ENCODE measurements at regions not wholly inside any gene's neighbourhood (a gene's known extent, or its start where the extent isn't known, plus 50 kb on each side); places are given as distances from the start of the nearest gene placed in this dataset.

DNA sequence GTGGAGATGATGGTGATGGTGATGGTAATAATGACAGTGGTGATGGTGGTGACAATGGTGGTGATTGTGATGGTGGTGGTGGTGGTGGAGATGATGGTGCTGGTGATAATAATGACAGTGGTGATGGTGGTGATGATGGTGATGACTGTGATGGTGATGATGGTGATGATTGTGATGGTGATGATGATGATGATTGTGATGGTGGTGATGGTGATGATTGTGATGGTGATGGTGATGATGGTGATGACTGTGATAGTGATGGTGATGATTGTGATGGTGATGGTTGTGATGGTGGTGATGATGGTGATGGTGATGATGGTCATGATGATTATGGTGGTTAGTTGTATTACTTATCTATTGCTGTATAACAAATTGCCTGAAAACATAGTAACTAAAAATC is 108.9 kb upstream of the NKX1-1 start:
- H3K4me3 ChIP-seq, result no peak overlapping the region
- H3K27me3 ChIP-seq, result peaks cover 0 to 75% of the 10 kb centered on the region in 2 donors
- no peaks in the 10 kb centered on the region for H3K36me3 ChIP-seq
- intact Hi-C loops (cut with DNase I; ENCODE audit: low total_unique reads), result no loop called here
- H3K4me1 ChIP-seq, result peaks cover 0 to 11% (median 3%) of the 10 kb centered on the region in 4 donors
- H3K27ac ChIP-seq, result no peak overlapping the region
- DNase-seq, result no peak
- TF ChIP-seq CTCF (IDR thresholded peaks at IDR 0.05), result no peak
- H3K9me3 ChIP-seq, result no peaks in the 10 kb centered on the region

DNA sequence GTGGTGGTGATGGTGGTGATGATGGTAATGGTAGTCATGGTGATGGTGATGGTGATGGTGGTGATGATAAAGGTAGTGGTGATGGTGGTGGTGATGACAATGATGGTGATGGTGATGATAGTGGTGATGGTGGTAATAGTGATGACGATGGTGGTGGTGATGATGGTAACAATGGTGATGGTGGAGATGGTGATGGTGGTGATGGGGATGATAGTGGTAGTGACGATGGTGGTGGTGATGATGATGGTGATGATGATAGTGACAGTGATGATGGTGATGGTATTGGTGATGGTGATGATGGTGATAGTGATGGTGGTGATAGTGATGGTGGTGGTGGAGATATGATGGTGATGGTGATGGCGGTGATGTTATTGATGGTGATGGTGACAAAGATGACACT is 108.4 kb upstream of the NKX1-1 start:
- peaks cover 0 to 9% (median 3%) of the 10 kb centered on the region in 4 donors for H3K4me1 ChIP-seq
- intact Hi-C loops (cut with DNase I; ENCODE audit: low total_unique reads), result no loop called here
- H3K4me3 ChIP-seq, result no peak overlapping the region
- peaks cover 0 to 74% of the 10 kb centered on the region in 2 donors for H3K27me3 ChIP-seq
- H3K27ac ChIP-seq, result no peak overlapping the region
- no peaks in the 10 kb centered on the region for H3K36me3 ChIP-seq
- no peaks in the 10 kb centered on the region for H3K9me3 ChIP-seq
- TF ChIP-seq CTCF (IDR thresholded peaks at IDR 0.05), result no peak
- DNase-seq, result no peak

GRCh38 chr4:1513936-1514483 is 107.8 kb upstream of the NKX1-1 start:
- H3K4me3 ChIP-seq, result no peak overlapping the region
- no peak for DNase-seq
- H3K27ac ChIP-seq, result no peak overlapping the region
- H3K9me3 ChIP-seq, result no peaks in the 10 kb centered on the region
- intact Hi-C loops (cut with DNase I; ENCODE audit: low total_unique reads), result no loop called here
- H3K4me1 ChIP-seq, result peaks cover 0 to 9% (median 3%) of the 10 kb centered on the region in 4 donors
- peaks cover 0 to 74% of the 10 kb centered on the region in 2 donors for H3K27me3 ChIP-seq
- TF ChIP-seq CTCF (IDR thresholded peaks at IDR 0.05), result no peak
- no peaks in the 10 kb centered on the region for H3K36me3 ChIP-seq

DNA sequence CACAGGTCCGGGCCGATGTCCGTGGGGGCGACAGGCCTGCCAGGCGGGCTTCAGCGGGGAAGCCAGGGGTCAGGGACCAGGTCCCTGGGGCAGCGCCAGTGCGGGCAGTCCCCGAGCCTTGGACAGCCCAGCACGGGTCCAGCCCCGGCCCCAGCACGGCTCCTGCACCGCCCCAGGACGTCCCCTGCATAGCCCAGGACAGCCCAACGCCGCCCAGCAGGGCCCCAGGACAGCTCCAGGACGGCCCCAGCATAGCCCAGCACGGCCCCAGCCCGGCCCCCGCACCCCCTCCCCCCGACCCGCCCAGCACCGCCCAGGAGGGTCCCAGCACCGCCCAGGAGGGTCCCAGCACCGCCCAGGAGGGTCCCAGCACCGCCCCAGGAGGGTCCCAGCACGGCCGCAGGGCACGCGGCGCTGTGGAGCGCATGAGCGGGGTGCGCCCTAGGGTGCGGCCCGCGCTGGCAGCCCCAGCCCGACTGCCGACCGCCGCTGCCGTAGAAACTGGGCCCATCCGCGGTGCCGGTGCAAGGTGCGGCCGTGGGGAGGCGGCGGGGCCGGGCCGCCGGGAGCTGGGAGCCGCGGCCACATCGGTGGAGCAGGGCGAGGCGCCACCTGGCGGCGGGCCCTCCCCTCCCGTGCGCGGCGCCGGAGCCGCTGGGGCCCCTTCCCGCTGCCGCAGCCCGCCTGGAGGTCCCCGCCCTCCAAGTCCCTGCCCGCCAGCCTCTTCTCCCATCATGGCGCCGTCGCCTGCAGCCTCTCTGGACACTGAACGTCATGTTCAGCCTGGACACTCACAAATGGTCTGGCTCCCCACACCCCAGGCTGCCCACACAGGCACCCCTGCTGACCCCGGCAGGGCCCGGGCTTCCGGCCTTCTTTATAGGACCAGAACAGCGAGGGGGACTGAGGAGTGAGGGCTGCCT is 106.8 kb upstream of the NKX1-1 start:
- Histone ChIP-seq H3K36me3 (no peaks in the 10 kb centered on the region), H3K27ac (no peak overlapping the region), H3K27me3 (peaks cover 0 to 74% of the 10 kb centered on the region in 2 donors), H3K4me1 (peaks cover 0 to 9% (median 3%) of the 10 kb centered on the region in 4 donors), H3K4me3 (peak overlapping the region in 1 of 2 donors; percentile 17), H3K9me3 (no peaks in the 10 kb centered on the region)
- TF ChIP-seq CTCF (IDR thresholded peaks at IDR 0.05), result peak in 1 of 2 experiments; percentile 18
- DNase-seq, result no peak
- intact Hi-C loops (cut with DNase I; ENCODE audit: low total_unique reads), result no loop called here

GRCh38 chr4:1512051-1512737 is 106.0 kb upstream of the NKX1-1 start:
- TF ChIP-seq CTCF (IDR thresholded peaks at IDR 0.05), result no peak
- peak overlapping the region in 1 of 2 donors; percentile 17 for H3K4me3 ChIP-seq
- peaks cover 0 to 72% of the 10 kb centered on the region in 2 donors for H3K27me3 ChIP-seq
- peaks cover 0 to 9% (median 3%) of the 10 kb centered on the region in 4 donors for H3K4me1 ChIP-seq
- no peak overlapping the region for H3K27ac ChIP-seq
- intact Hi-C loops (cut with DNase I; ENCODE audit: low total_unique reads), result no loop called here
- no peaks in the 10 kb centered on the region for H3K36me3 ChIP-seq
- DNase-seq, result no peak
- no peaks in the 10 kb centered on the region for H3K9me3 ChIP-seq
